ENCODE measurements at regions not wholly inside any gene's neighbourhood (a gene's known extent, or its start where the extent isn't known, plus 50 kb on each side); places are given as distances from the start of the nearest gene placed in this dataset.

GRCh38 chr9:129283291-129283691, 105.2 kb upstream of the IER5L start:
- DNase-seq (peak in 1 of 14 experiments; percentile 16), ATAC-seq (ENCODE audit: poor library complexity) (no peak)
- TF ChIP-seq, protein P1, sequence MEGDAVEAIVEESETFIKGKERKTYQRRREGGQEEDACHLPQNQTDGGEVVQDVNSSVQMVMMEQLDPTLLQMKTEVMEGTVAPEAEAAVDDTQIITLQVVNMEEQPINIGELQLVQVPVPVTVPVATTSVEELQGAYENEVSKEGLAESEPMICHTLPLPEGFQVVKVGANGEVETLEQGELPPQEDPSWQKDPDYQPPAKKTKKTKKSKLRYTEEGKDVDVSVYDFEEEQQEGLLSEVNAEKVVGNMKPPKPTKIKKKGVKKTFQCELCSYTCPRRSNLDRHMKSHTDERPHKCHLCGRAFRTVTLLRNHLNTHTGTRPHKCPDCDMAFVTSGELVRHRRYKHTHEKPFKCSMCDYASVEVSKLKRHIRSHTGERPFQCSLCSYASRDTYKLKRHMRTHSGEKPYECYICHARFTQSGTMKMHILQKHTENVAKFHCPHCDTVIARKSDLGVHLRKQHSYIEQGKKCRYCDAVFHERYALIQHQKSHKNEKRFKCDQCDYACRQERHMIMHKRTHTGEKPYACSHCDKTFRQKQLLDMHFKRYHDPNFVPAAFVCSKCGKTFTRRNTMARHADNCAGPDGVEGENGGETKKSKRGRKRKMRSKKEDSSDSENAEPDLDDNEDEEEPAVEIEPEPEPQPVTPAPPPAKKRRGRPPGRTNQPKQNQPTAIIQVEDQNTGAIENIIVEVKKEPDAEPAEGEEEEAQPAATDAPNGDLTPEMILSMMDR (IDR thresholded peaks at IDR 0.05) = no peak
- intact Hi-C loops (cut with DNase I, micrococcal nuclease) = no loop called here
- Mint-ChIP-seq H3K27ac (no peak overlapping the region), H3K4me1 (ENCODE audit: low read depth) (no peaks in the 10 kb centered on the region), H3K9me3 (no peaks in the 10 kb centered on the region), H3K27me3 (no peaks in the 10 kb centered on the region), H3K4me3 (no peak overlapping the region), H3K36me3 (ENCODE audit: low read depth) (no peaks in the 10 kb centered on the region)
- ChIA-PET CTCF (no interaction called here), POLR2A (no interaction called here)
- no peaks in the 10 kb centered on the region for H3K36me3 ChIP-seq (ENCODE audit: insufficient read depth, low read length)
- H3K4me1 ChIP-seq (ENCODE audit: insufficient read depth, low read length) = no peaks in the 10 kb centered on the region
- H3K27me3 ChIP-seq (ENCODE audit: control insufficient read depth in 1 of 2, insufficient read depth in 2 of 2, low read length in 2 of 2) = no peaks in the 10 kb centered on the region
- H3K27ac ChIP-seq (ENCODE audit: low read depth in 1 of 2, low read length in 2 of 2) = no peak overlapping the region
- no peaks in the 10 kb centered on the region for H3K9me3 ChIP-seq (ENCODE audit: control insufficient read depth in 1 of 2, insufficient read depth in 1 of 2, low read length in 2 of 2)
- H3K4me3 ChIP-seq (ENCODE audit: low read length) = no peak overlapping the region

GRCh38 chr9:129282731-129283211, 104.7 kb upstream of the IER5L start:
- no peak overlapping the region for H3K4me3 Mint-ChIP-seq
- H3K36me3 Mint-ChIP-seq (ENCODE audit: low read depth) = no peaks in the 10 kb centered on the region
- H3K27me3 ChIP-seq (ENCODE audit: control insufficient read depth in 1 of 2, insufficient read depth in 2 of 2, low read length in 2 of 2) = no peaks in the 10 kb centered on the region
- H3K36me3 ChIP-seq (ENCODE audit: insufficient read depth, low read length) = no peaks in the 10 kb centered on the region
- no peaks in the 10 kb centered on the region for H3K4me1 Mint-ChIP-seq (ENCODE audit: low read depth)
- H3K27ac Mint-ChIP-seq = no peak overlapping the region
- H3K4me3 ChIP-seq (ENCODE audit: low read length) = peak overlapping the region; percentile 6
- H3K27me3 Mint-ChIP-seq = no peaks in the 10 kb centered on the region
- TF ChIP-seq, protein P1 (IDR thresholded peaks at IDR 0.05) = no peak
- ChIA-PET POLR2A (no interaction called here), CTCF (no interaction called here)
- intact Hi-C loops (cut with DNase I, micrococcal nuclease) = no loop called here
- H3K9me3 Mint-ChIP-seq = no peaks in the 10 kb centered on the region
- H3K9me3 ChIP-seq (ENCODE audit: control insufficient read depth in 1 of 2, insufficient read depth in 1 of 2, low read length in 2 of 2) = no peaks in the 10 kb centered on the region
- H3K27ac ChIP-seq (ENCODE audit: low read depth in 1 of 2, low read length in 2 of 2) = no peak overlapping the region
- no peak for ATAC-seq (ENCODE audit: poor library complexity)
- no peaks in the 10 kb centered on the region for H3K4me1 ChIP-seq (ENCODE audit: insufficient read depth, low read length)
- peak in 1 of 14 experiments; percentile 16 for DNase-seq

DNA sequence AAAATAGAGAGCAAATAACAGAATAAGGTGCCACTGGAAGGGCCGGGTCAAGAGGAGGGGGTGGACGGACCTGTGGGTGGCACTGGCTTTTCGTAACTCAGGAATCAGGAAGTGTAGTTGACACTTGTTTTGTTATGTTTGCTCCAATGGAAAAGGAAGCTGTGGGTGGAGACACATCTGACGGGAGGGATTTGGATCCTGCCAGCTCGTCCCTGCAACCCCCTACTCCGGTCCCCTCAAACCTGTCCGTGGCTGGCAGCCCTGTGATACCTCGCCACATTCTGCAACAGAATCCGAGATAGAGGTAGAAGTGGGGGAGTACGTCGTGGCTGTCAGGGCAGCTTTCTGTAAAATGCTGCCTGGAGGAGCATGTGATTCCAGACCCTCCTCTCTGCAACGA, 104.2 kb upstream of the IER5L start:
- Mint-ChIP-seq H3K27me3 (no peaks in the 10 kb centered on the region), H3K4me3 (no peak overlapping the region), H3K9me3 (no peaks in the 10 kb centered on the region), H3K36me3 (ENCODE audit: low read depth) (no peaks in the 10 kb centered on the region), H3K27ac (no peak overlapping the region), H3K4me1 (ENCODE audit: low read depth) (no peaks in the 10 kb centered on the region)
- TF ChIP-seq, protein P1 (IDR thresholded peaks at IDR 0.05) = no peak
- Histone ChIP-seq H3K9me3 (ENCODE audit: control insufficient read depth in 1 of 2, insufficient read depth in 1 of 2, low read length in 2 of 2) (no peaks in the 10 kb centered on the region), H3K27me3 (ENCODE audit: control insufficient read depth in 1 of 2, insufficient read depth in 2 of 2, low read length in 2 of 2) (no peaks in the 10 kb centered on the region), H3K4me1 (ENCODE audit: insufficient read depth, low read length) (no peaks in the 10 kb centered on the region), H3K36me3 (ENCODE audit: insufficient read depth, low read length) (no peaks in the 10 kb centered on the region), H3K4me3 (ENCODE audit: low read length) (peak overlapping the region; percentile 6), H3K27ac (ENCODE audit: low read depth in 1 of 2, low read length in 2 of 2) (no peak overlapping the region)
- ATAC-seq (ENCODE audit: poor library complexity) (no peak), DNase-seq (peak in 1 of 14 experiments; percentile 10)
- intact Hi-C loops (cut with DNase I, micrococcal nuclease) = no loop called here
- CTCF ChIA-PET = no interaction called here
- POLR2A ChIA-PET = no interaction called here

All from CD4-positive, alpha-beta T cell (primary cell).